ENCODE measurements at regions not wholly inside any gene's neighbourhood (a gene's known extent, or its start where the extent isn't known, plus 50 kb on each side); places are given as distances from the start of the nearest gene placed in this dataset.

- Mint-ChIP-seq H3K9me3 (peaks cover 0 to 3% (median 0%) of the 10 kb centered on the region in 8 donors), H3K36me3 (no peaks in the 10 kb centered on the region), H3K27me3 (no peaks in the 10 kb centered on the region), H3K4me1 (no peaks in the 10 kb centered on the region), H3K27ac (no peak overlapping the region), H3K4me3 (no peak overlapping the region)
- ChIA-PET POLR2A (ENCODE audit: partially characterized antibody) (no interaction called here), CTCF (ENCODE audit: partially characterized antibody) (no interaction called here)
- H3K27ac ChIP-seq (ENCODE audit: low read depth, low read length): no peak overlapping the region
- intact Hi-C loops (cut with micrococcal nuclease): no loop called here
- no peaks in the 10 kb centered on the region for H3K4me1 ChIP-seq (ENCODE audit: insufficient read depth, low read length)
- H3K27me3 ChIP-seq (ENCODE audit: insufficient read depth, low read length): no peaks in the 10 kb centered on the region
- no peaks in the 10 kb centered on the region for H3K9me3 ChIP-seq (ENCODE audit: control insufficient read depth in 1 of 2, low read length in 2 of 2)
- DNase-seq: no peak
- no peak overlapping the region for H3K4me3 ChIP-seq (ENCODE audit: low read length in 2 of 2)
- no peaks in the 10 kb centered on the region for H3K36me3 ChIP-seq (ENCODE audit: insufficient read depth, low read length)
Measured at GRCh38 chr7:109256762-109257560, 687.3 kb downstream of the DNAJB9 start.

DNA sequence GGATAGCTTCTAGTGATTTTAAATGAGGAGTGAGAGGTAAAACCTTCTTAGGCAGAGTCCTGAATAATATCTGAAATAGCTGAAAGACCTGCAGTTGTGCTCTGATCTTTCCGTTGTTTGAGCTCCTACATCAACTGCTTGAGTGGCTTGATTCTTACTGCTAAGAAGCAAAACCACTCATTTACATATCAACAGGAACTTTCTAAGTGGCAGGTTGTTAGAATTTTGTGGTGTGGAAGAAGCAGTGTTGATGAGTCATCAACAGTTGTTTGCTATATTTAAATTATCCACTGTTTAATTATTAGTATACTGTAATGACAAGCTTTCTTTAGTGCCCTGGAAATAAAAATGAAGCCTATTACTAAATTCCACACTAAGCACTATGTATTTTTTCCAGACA is 689.5 kb downstream of the DNAJB9 start:
- ChIA-PET POLR2A (ENCODE audit: partially characterized antibody) (no interaction called here), CTCF (ENCODE audit: partially characterized antibody) (no interaction called here)
- Histone ChIP-seq H3K27ac (ENCODE audit: low read depth, low read length) (no peak overlapping the region), H3K36me3 (ENCODE audit: insufficient read depth, low read length) (no peaks in the 10 kb centered on the region), H3K4me1 (ENCODE audit: insufficient read depth, low read length) (no peaks in the 10 kb centered on the region), H3K4me3 (ENCODE audit: low read length in 2 of 2) (no peak overlapping the region), H3K9me3 (ENCODE audit: control insufficient read depth in 1 of 2, low read length in 2 of 2) (no peaks in the 10 kb centered on the region), H3K27me3 (ENCODE audit: insufficient read depth, low read length) (no peaks in the 10 kb centered on the region)
- no peaks in the 10 kb centered on the region for H3K27me3 Mint-ChIP-seq
- DNase-seq: no peak
- H3K9me3 Mint-ChIP-seq: peaks cover 0 to 7% (median 3%) of the 10 kb centered on the region in 8 donors
- no peaks in the 10 kb centered on the region for H3K36me3 Mint-ChIP-seq
- intact Hi-C loops (cut with micrococcal nuclease): no loop called here
- no peak overlapping the region for H3K4me3 Mint-ChIP-seq
- H3K27ac Mint-ChIP-seq: no peak overlapping the region
- no peaks in the 10 kb centered on the region for H3K4me1 Mint-ChIP-seq

DNA sequence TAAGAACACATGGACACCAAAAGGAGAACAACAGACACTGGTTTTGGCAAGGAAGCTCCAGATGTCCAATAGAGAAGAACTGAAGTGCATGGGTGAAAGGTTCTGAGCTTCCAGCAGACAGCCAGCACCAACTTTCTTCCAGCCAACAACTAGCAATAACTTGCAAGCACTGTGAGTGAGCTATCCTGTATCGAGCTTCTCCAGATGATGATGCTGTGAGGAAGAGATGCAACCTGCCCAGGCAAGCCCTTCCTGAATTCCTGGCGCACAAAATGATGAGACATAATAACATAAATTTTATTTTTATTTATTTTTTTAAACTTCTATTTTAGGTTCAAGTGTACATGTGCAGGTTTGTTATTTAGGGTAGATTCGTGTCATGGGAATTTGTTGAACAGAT is 692.1 kb downstream of the DNAJB9 start:
- Histone ChIP-seq H3K36me3 (ENCODE audit: insufficient read depth, low read length) (no peaks in the 10 kb centered on the region), H3K27ac (ENCODE audit: low read depth, low read length) (no peak overlapping the region), H3K4me1 (ENCODE audit: insufficient read depth, low read length) (no peaks in the 10 kb centered on the region), H3K4me3 (ENCODE audit: low read length in 2 of 2) (no peak overlapping the region), H3K9me3 (ENCODE audit: control insufficient read depth in 1 of 2, low read length in 2 of 2) (no peaks in the 10 kb centered on the region), H3K27me3 (ENCODE audit: insufficient read depth, low read length) (no peaks in the 10 kb centered on the region)
- no peaks in the 10 kb centered on the region for H3K36me3 Mint-ChIP-seq
- intact Hi-C loops (cut with micrococcal nuclease): no loop called here
- H3K27me3 Mint-ChIP-seq: no peaks in the 10 kb centered on the region
- H3K4me1 Mint-ChIP-seq: no peaks in the 10 kb centered on the region
- H3K4me3 Mint-ChIP-seq: no peak overlapping the region
- no peak overlapping the region for H3K27ac Mint-ChIP-seq
- no peak for DNase-seq
- H3K9me3 Mint-ChIP-seq: peaks cover 0 to 7% (median 3%) of the 10 kb centered on the region in 8 donors
- ChIA-PET CTCF (ENCODE audit: partially characterized antibody) (no interaction called here), POLR2A (ENCODE audit: partially characterized antibody) (no interaction called here)

- intact Hi-C loops (cut with micrococcal nuclease): no loop called here
- Mint-ChIP-seq H3K27ac (no peak overlapping the region), H3K36me3 (no peaks in the 10 kb centered on the region), H3K4me1 (no peaks in the 10 kb centered on the region), H3K27me3 (no peaks in the 10 kb centered on the region), H3K9me3 (peaks cover 2 to 14% (median 7%) of the 10 kb centered on the region in 8 donors), H3K4me3 (no peak overlapping the region)
- Histone ChIP-seq H3K27ac (ENCODE audit: low read depth, low read length) (no peak overlapping the region), H3K36me3 (ENCODE audit: insufficient read depth, low read length) (no peaks in the 10 kb centered on the region), H3K4me1 (ENCODE audit: insufficient read depth, low read length) (no peaks in the 10 kb centered on the region), H3K9me3 (ENCODE audit: control insufficient read depth in 1 of 2, low read length in 2 of 2) (no peaks in the 10 kb centered on the region), H3K4me3 (ENCODE audit: low read length in 2 of 2) (no peak overlapping the region), H3K27me3 (ENCODE audit: insufficient read depth, low read length) (no peaks in the 10 kb centered on the region)
- DNase-seq: no peak
- POLR2A ChIA-PET (ENCODE audit: partially characterized antibody): no interaction called here
- CTCF ChIA-PET (ENCODE audit: partially characterized antibody): no interaction called here
Measured at GRCh38 chr7:109266610-109267009, 696.9 kb downstream of the DNAJB9 start.

DNA sequence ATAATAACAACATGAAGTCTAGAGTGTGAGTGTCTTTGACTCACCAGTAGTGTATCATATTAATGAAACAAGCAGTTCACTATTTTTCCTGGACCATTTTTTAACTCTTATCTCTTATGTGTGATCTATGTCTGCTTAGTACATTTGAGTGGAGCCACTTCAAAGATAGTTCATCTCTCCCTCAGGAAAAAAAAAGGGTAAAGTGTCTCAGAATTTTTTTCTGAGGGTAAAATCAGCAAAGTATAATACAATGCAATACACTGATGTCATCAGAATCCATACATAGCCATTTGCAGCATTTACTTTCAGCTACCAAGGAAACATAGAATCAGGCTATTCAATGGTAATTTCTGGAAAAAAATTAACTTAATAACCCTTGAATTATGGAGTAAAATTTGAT is 706.7 kb downstream of the DNAJB9 start:
- no peaks in the 10 kb centered on the region for H3K27me3 ChIP-seq (ENCODE audit: insufficient read depth, low read length)
- ChIA-PET CTCF (ENCODE audit: partially characterized antibody) (no interaction called here), POLR2A (ENCODE audit: partially characterized antibody) (no interaction called here)
- H3K36me3 ChIP-seq (ENCODE audit: insufficient read depth, low read length): no peaks in the 10 kb centered on the region
- Mint-ChIP-seq H3K4me1 (no peaks in the 10 kb centered on the region), H3K9me3 (peaks cover 0 to 5% (median 2%) of the 10 kb centered on the region in 8 donors), H3K27ac (no peak overlapping the region), H3K27me3 (no peaks in the 10 kb centered on the region), H3K4me3 (no peak overlapping the region), H3K36me3 (no peaks in the 10 kb centered on the region)
- DNase-seq: no peak
- no peaks in the 10 kb centered on the region for H3K9me3 ChIP-seq (ENCODE audit: control insufficient read depth in 1 of 2, low read length in 2 of 2)
- intact Hi-C loops (cut with micrococcal nuclease): no loop called here
- no peak overlapping the region for H3K4me3 ChIP-seq (ENCODE audit: low read length in 2 of 2)
- H3K4me1 ChIP-seq (ENCODE audit: insufficient read depth, low read length): no peaks in the 10 kb centered on the region
- H3K27ac ChIP-seq (ENCODE audit: low read depth, low read length): no peak overlapping the region

DNA sequence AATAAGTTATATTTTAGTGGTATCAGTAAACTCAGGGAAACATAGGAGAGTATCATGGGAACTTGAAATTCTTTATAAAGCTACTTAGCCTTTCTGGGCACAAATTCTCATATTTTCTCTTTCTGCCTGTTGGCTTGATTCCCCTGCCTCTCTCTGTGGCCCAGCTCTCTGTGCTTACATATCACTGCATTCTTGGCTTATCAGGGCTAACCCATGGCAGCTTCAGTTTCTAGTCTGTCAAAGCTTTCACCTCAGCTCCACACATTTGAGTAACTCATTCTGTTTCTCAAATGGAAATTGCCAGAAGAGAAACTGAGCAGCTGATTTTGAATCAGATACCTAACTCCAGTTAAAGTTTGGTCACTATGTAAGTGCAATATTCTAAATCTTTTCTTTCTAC is 713.1 kb downstream of the DNAJB9 start:
- Histone ChIP-seq H3K9me3 (ENCODE audit: control insufficient read depth in 1 of 2, low read length in 2 of 2) (no peaks in the 10 kb centered on the region), H3K4me1 (ENCODE audit: insufficient read depth, low read length) (no peaks in the 10 kb centered on the region), H3K4me3 (ENCODE audit: low read length in 2 of 2) (no peak overlapping the region), H3K27me3 (ENCODE audit: insufficient read depth, low read length) (no peaks in the 10 kb centered on the region), H3K36me3 (ENCODE audit: insufficient read depth, low read length) (no peaks in the 10 kb centered on the region), H3K27ac (ENCODE audit: low read depth, low read length) (no peak overlapping the region)
- Mint-ChIP-seq H3K4me1 (no peaks in the 10 kb centered on the region), H3K36me3 (no peaks in the 10 kb centered on the region), H3K9me3 (peaks cover 0 to 16% (median 10%) of the 10 kb centered on the region in 8 donors), H3K27ac (no peak overlapping the region), H3K27me3 (no peaks in the 10 kb centered on the region), H3K4me3 (no peak overlapping the region)
- CTCF ChIA-PET (ENCODE audit: partially characterized antibody): no interaction called here
- intact Hi-C loops (cut with micrococcal nuclease): no loop called here
- DNase-seq: no peak
- POLR2A ChIA-PET (ENCODE audit: partially characterized antibody): no interaction called here

DNA sequence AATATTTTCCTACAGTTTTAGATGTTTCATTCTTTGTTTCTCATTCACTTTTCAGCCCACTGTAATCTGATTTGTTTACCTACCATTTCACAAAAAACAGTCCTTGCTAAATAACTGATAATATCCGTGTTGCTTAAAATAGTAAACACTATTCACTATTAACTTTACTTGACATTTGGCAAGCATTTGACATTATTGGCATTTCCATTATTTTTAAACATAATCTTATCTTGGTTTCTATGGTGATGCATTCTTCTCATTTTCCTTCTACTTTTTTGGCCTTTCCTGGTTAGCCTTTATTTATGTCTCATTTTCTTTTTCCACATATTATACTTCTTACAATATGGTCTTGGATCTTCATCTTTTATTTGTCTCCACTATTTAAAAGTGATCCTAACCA is 715.3 kb downstream of the DNAJB9 start:
- Histone ChIP-seq H3K9me3 (ENCODE audit: control insufficient read depth in 1 of 2, low read length in 2 of 2) (no peaks in the 10 kb centered on the region), H3K27me3 (ENCODE audit: insufficient read depth, low read length) (no peaks in the 10 kb centered on the region), H3K27ac (ENCODE audit: low read depth, low read length) (no peak overlapping the region), H3K4me1 (ENCODE audit: insufficient read depth, low read length) (no peaks in the 10 kb centered on the region), H3K4me3 (ENCODE audit: low read length in 2 of 2) (no peak overlapping the region), H3K36me3 (ENCODE audit: insufficient read depth, low read length) (no peaks in the 10 kb centered on the region)
- no peaks in the 10 kb centered on the region for H3K36me3 Mint-ChIP-seq
- intact Hi-C loops (cut with micrococcal nuclease): no loop called here
- H3K27me3 Mint-ChIP-seq: no peaks in the 10 kb centered on the region
- H3K4me1 Mint-ChIP-seq: no peaks in the 10 kb centered on the region
- DNase-seq: no peak
- peaks cover 0 to 17% (median 10%) of the 10 kb centered on the region in 8 donors for H3K9me3 Mint-ChIP-seq
- no peak overlapping the region for H3K27ac Mint-ChIP-seq
- ChIA-PET POLR2A (ENCODE audit: partially characterized antibody) (no interaction called here), CTCF (ENCODE audit: partially characterized antibody) (no interaction called here)
- H3K4me3 Mint-ChIP-seq: no peak overlapping the region

DNA sequence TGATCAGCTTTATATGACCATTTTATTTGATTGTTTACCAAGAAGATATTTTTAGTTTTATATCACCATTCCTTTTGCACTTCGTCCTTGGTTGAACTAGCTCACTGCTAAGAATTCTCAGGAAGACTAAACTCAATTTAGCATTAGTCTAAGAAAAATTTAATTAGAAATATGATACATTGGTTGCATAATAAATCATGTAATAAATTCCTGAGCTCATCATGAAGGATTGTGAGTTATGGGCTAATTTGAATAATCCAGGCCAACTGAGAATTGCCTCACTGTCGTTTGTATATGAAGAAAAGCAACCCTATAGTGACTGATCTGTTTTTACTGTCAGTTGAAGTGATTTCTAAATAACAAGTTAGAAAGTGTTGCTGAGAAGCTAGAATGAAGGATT is 725.5 kb downstream of the DNAJB9 start:
- Mint-ChIP-seq H3K27me3 (no peaks in the 10 kb centered on the region), H3K4me1 (no peaks in the 10 kb centered on the region), H3K9me3 (peaks cover 0 to 7% (median 3%) of the 10 kb centered on the region in 8 donors), H3K36me3 (no peaks in the 10 kb centered on the region), H3K27ac (no peak overlapping the region), H3K4me3 (no peak overlapping the region)
- POLR2A ChIA-PET (ENCODE audit: partially characterized antibody): no interaction called here
- Histone ChIP-seq H3K9me3 (ENCODE audit: control insufficient read depth in 1 of 2, low read length in 2 of 2) (no peaks in the 10 kb centered on the region), H3K27me3 (ENCODE audit: insufficient read depth, low read length) (no peaks in the 10 kb centered on the region), H3K27ac (ENCODE audit: low read depth, low read length) (no peak overlapping the region), H3K4me1 (ENCODE audit: insufficient read depth, low read length) (no peaks in the 10 kb centered on the region), H3K36me3 (ENCODE audit: insufficient read depth, low read length) (no peaks in the 10 kb centered on the region), H3K4me3 (ENCODE audit: low read length in 2 of 2) (no peak overlapping the region)
- no peak for DNase-seq
- CTCF ChIA-PET (ENCODE audit: partially characterized antibody): no interaction called here
- intact Hi-C loops (cut with micrococcal nuclease): no loop called here
